ENCODE measurements at regions not wholly inside any gene's neighbourhood (a gene's known extent, or its start where the extent isn't known, plus 50 kb on each side); places are given as distances from the start of the nearest gene placed in this dataset.

DNA sequence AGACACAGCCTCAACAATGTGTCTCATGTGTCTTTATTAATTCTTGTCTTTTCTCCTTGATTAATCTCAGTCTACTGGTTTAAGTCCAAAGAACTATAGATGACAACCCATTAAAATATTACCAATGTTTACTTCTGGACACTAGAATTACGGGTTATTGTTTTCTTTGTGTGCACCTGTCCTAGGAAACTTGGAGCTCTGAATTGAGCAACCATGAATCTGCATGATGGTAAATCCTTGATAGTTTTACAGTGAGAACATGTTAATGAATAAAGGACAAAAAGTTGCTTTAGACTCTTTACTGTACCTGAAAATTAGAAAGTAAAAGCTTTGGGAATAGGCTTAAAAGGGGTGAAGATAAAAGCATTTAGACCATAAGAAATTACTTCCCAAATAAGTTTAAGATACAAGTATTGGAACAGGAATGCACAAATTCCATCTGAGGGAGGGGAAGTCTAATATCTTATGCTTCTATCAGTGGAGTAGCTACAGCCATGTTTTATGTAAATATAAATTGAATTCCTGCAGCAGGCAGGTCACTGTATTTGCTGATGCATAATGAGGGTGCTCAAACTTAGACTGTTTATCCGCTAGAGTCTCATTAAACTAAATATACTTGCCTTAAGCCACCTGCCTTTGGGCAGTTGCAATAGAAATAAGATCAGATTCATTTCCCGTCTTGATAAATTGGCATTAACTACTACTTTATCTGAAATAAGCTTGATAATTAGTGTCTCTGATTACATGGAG, 603.7 kb upstream of the GCFC2 start:
- no peak for TF ChIP-seq POLR2A (IDR thresholded peaks at IDR 0.05; ENCODE audit: low read length)
- no peak for TF ChIP-seq GATA1 (IDR thresholded peaks at IDR 0.05; ENCODE audit: low read depth, low read length)

All from erythroblast (primary cell).